Fibroblast of lung (primary cell): ENCODE measurements at regions not wholly inside any gene's neighbourhood (a gene's known extent, or its start where the extent isn't known, plus 50 kb on each side); places are given as distances from the start of the nearest gene placed in this dataset.

Experiments used
- EZH2 ChIP-seq: IDR thresholded peaks from 2 replicates; pipeline ENCODE4 v1.5.1; 2012; ENCODE audit warnings: low read length, control low read depth, mild to moderate bottlenecking; ENCODE audit errors: missing control alignments
- TF ChIP-seq, protein P1 (sequence below), 2 donors: IDR thresholded peaks in 1 of 2; conservative IDR thresholded peaks in 1 of 2; 1 replicate in 1 of 2; 2 replicates in 1 of 2; pipeline ENCODE4 v1.5.1; 2011 to 2012; ENCODE audit warnings: low read length in 2 of 2, control low read depth in 1 of 2, inconsistent platforms in 1 of 2, low read depth in 1 of 2, mild to moderate bottlenecking in 1 of 2

DNA sequence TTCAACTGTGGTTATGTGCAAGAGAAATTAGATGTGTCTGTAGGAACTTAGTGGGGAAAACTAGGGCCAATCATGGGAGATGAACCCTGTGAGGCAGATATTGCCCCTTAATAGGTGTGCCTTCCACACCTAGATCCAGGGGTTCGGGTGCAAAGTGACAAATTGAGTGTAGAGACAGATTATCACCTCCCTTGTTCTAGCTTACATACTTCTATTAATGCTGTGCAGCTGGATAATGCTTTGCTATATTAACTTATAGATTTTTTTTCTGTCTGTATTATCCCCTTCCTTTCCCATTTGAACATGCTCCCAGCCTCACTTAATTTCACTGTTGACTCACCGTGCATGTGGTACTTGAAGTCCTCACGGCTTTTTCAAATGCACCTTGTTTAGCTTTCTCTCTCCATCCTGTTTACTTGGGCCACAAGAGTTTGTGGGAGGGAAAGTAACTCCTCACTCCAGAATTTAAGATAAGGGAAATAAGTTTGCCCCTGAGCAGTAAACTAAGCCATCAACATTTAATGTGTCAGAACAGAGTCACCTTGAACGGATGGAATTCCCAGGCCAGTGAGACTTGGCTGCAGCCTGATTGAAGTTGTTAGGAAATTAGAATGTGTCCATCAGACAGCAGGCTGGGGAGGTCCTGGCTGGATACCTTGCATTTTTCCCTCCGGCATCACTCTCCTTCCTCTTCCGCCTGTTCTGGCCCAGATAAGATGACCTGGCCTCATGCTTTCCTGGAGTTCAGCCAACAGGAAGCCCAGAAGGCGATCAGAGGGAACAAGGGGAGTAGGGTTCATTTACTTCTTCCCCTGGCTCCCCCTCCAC lies 478.4 kb downstream of the BCOR start:
- TF ChIP-seq, protein P1, sequence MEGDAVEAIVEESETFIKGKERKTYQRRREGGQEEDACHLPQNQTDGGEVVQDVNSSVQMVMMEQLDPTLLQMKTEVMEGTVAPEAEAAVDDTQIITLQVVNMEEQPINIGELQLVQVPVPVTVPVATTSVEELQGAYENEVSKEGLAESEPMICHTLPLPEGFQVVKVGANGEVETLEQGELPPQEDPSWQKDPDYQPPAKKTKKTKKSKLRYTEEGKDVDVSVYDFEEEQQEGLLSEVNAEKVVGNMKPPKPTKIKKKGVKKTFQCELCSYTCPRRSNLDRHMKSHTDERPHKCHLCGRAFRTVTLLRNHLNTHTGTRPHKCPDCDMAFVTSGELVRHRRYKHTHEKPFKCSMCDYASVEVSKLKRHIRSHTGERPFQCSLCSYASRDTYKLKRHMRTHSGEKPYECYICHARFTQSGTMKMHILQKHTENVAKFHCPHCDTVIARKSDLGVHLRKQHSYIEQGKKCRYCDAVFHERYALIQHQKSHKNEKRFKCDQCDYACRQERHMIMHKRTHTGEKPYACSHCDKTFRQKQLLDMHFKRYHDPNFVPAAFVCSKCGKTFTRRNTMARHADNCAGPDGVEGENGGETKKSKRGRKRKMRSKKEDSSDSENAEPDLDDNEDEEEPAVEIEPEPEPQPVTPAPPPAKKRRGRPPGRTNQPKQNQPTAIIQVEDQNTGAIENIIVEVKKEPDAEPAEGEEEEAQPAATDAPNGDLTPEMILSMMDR (conservative IDR thresholded peaks at IDR 0.05 in 1 of 2, IDR thresholded peaks at IDR 0.05 in 1 of 2; ENCODE audit: low read depth in 1 of 2, low read length in 2 of 2) = no peak
- no peak for TF ChIP-seq EZH2
